H1 (cell line): ENCODE measurements at regions not wholly inside any gene's neighbourhood (a gene's known extent, or its start where the extent isn't known, plus 50 kb on each side); places are given as distances from the start of the nearest gene placed in this dataset.

Experiments
- CTCF ChIA-PET: fragments of 300-600 bp; sonication (Branson Sonifier 250); formaldehyde crosslinking; loops from one replicate; lab custom pipeline; 2021; ENCODE audit not compliant: partially characterized antibody; lab: Charles Lee
- POLR2A ChIA-PET: fragments of 300-600 bp; sonication (Branson Sonifier 250); formaldehyde crosslinking; loops from one replicate; lab custom pipeline; 2021; ENCODE audit warnings: inconsistent platforms; ENCODE audit not compliant: partially characterized antibody; lab: Charles Lee
- DNase-seq, 2 experiments: peaks; one replicate each; pipeline versions ENCODE4 v3.0.0 to v3.0.0-alpha.2; 2010 to 2022; ENCODE audit warnings: low spot score in 2 of 2, low read depth in 1 of 2, mixed read lengths in 1 of 2
- FAIRE-seq: peaks from 2 replicates; lab custom pipeline; 2011; peaks lifted over from hg19 to GRCh38; lab: Jason Lieb, UNC
- H2AFZ ChIP-seq: 2 replicates; pipeline ENCODE4 v1.8.1; 2012; ENCODE audit warnings: low read length, inconsistent platforms
- H2AK5ac ChIP-seq: 2 replicates; pipeline ENCODE4 v1.6.1; 2013; ENCODE audit warnings: low read depth, low read length
- H2BK120ac ChIP-seq: replicated peaks from 2 replicates; pipeline ENCODE3; 2013; ENCODE audit warnings: low read depth, low read length, inconsistent platforms
- H2BK12ac ChIP-seq: 2 replicates; pipeline ENCODE4 v1.6.1; 2013; ENCODE audit warnings: low read depth, low read length
- H2BK15ac ChIP-seq: 2 replicates; pipeline ENCODE4 v1.6.1; 2013; ENCODE audit warnings: low read length
- H2BK20ac ChIP-seq: 2 replicates; pipeline ENCODE4 v1.6.1; 2013; ENCODE audit warnings: low read length
- H2BK5ac ChIP-seq: 2 replicates; pipeline ENCODE4 v1.6.1; 2013; ENCODE audit warnings: low read depth, low read length
- H3K14ac ChIP-seq: 2 replicates; pipeline ENCODE4 v1.6.1; 2013; ENCODE audit warnings: inconsistent platforms; ENCODE audit not compliant: insufficient read length
- H3K18ac ChIP-seq: 2 replicates; pipeline ENCODE4 v1.6.1; 2013; ENCODE audit warnings: low read length; ENCODE audit errors: extremely low read depth
- H3K23ac ChIP-seq: 2 replicates; pipeline ENCODE4 v1.6.1; 2013; ENCODE audit warnings: inconsistent platforms; ENCODE audit not compliant: insufficient read length
- H3K23me2 ChIP-seq: 2 replicates; pipeline ENCODE4 v1.6.1; 2013; ENCODE audit warnings: low read depth, low read length
- H3K27ac ChIP-seq: 2 replicates; pipeline ENCODE4 v1.6.1; 2011; ENCODE audit warnings: low read depth, low read length, inconsistent platforms
- H3K27me3 ChIP-seq, 4 experiments: replicated peaks in 1 of 4; 1 replicate in 1 of 4; 2 replicates in 3 of 4; pipeline versions ENCODE4 v1.6.1 to v1.8.1; 2011 to 2013; ENCODE audit warnings: low read length in 3 of 4, mild to moderate bottlenecking in 3 of 4, inconsistent platforms in 2 of 4, mixed read lengths in 2 of 4, moderate library complexity in 1 of 4; ENCODE audit not compliant: control insufficient read depth in 3 of 4, insufficient read depth in 3 of 4; ENCODE audit errors: extremely low read depth in 1 of 4
- H3K36me3 ChIP-seq, 4 experiments: 2 replicates each; pipeline versions ENCODE4 v1.6.1 to v1.8.1; 2011 to 2013; ENCODE audit warnings: mild to moderate bottlenecking in 4 of 4, low read length in 3 of 4, moderate library complexity in 2 of 4, control low read depth in 1 of 4, inconsistent platforms in 1 of 4; ENCODE audit not compliant: insufficient read depth in 4 of 4, control insufficient read depth in 2 of 4
- H3K4ac ChIP-seq: replicated peaks from 2 replicates; pipeline ENCODE3; 2013; ENCODE audit warnings: low read length, low read depth, mixed read lengths, inconsistent platforms; ENCODE audit not compliant: insufficient read length
- H3K4me1 ChIP-seq, 4 experiments: replicated peaks in 1 of 4; 1 replicate in 1 of 4; 2 replicates in 3 of 4; pipeline versions ENCODE4 v1.6.1 to v1.8.1; 2011 to 2013; ENCODE audit warnings: low read length in 3 of 4, inconsistent platforms in 2 of 4, mixed read lengths in 1 of 4; ENCODE audit not compliant: insufficient read depth in 4 of 4, control insufficient read depth in 3 of 4
- H3K4me2 ChIP-seq, 2 experiments: 2 replicates each; pipeline versions ENCODE4 v1.6.1 to v1.8.1; 2011 to 2013; ENCODE audit warnings: low read depth in 2 of 2, low read length in 2 of 2, control low read depth in 1 of 2, inconsistent platforms in 1 of 2, mild to moderate bottlenecking in 1 of 2; ENCODE audit not compliant: insufficient read depth in 1 of 2
- H3K4me3 ChIP-seq, 4 experiments: fragments of 200-600, 300-600 bp in 1 of 4; sonication (generic), shearing (Covaris generic), sonication (Bioruptor Twin) in 1 of 4; 2 replicates each; pipeline versions ENCODE4 v1.5.1 to v1.8.1; 2011 to 2016; ENCODE audit warnings: low read length in 4 of 4, low read depth in 3 of 4, control low read depth in 2 of 4, inconsistent platforms in 2 of 4, mild to moderate bottlenecking in 2 of 4, mixed read lengths in 1 of 4, moderate library complexity in 1 of 4; ENCODE audit not compliant: insufficient read depth in 2 of 4; ENCODE audit errors: extremely low read depth in 1 of 4
- H3K56ac ChIP-seq: replicated peaks from 2 replicates; pipeline ENCODE3; 2013; ENCODE audit warnings: low read depth, mild to moderate bottlenecking, mixed read lengths, low read length, inconsistent platforms; ENCODE audit not compliant: insufficient read length
- H3K79me1 ChIP-seq: 2 replicates; pipeline ENCODE4 v1.6.1; 2013; ENCODE audit warnings: low read depth, low read length, control low read depth
- H3K79me2 ChIP-seq, 2 experiments: 2 replicates each; pipeline versions ENCODE4 v1.6.1 to v1.8.1; 2012 to 2013; ENCODE audit warnings: low read length in 2 of 2, mild to moderate bottlenecking in 2 of 2, inconsistent platforms in 1 of 2; ENCODE audit not compliant: insufficient read depth in 2 of 2, control insufficient read depth in 1 of 2
- H3K9ac ChIP-seq, 4 experiments: replicated peaks in 1 of 4; 1 replicate in 1 of 4; 2 replicates in 3 of 4; pipeline versions ENCODE4 v1.6.1 to v1.8.1; 2011 to 2013; ENCODE audit warnings: low read depth in 3 of 4, low read length in 3 of 4, control low read depth in 2 of 4, mild to moderate bottlenecking in 2 of 4, moderate library complexity in 2 of 4, inconsistent platforms in 1 of 4; ENCODE audit errors: extremely low read depth in 1 of 4
- H3K9me3 ChIP-seq, 2 experiments: 2 replicates each; pipeline versions ENCODE4 v1.6.1 to v1.8.1; 2012 to 2013; ENCODE audit warnings: mild to moderate bottlenecking in 2 of 2, moderate library complexity in 2 of 2, control low read depth in 1 of 2, inconsistent platforms in 1 of 2, low read depth in 1 of 2, low read length in 1 of 2, mixed read lengths in 1 of 2; ENCODE audit not compliant: insufficient read depth in 2 of 2
- H4K20me1 ChIP-seq, 2 experiments: replicated peaks in 1 of 2; 2 replicates each; pipeline versions ENCODE3 to v1.8.1; 2011 to 2013; ENCODE audit warnings: inconsistent platforms in 2 of 2, low read length in 2 of 2, mild to moderate bottlenecking in 1 of 2; ENCODE audit not compliant: insufficient read depth in 2 of 2, control insufficient read depth in 1 of 2
- H4K5ac ChIP-seq: 2 replicates; pipeline ENCODE4 v1.6.1; 2013; ENCODE audit warnings: low read length, low read depth, mixed read lengths, inconsistent platforms; ENCODE audit not compliant: insufficient read length
- H4K8ac ChIP-seq: 2 replicates; pipeline ENCODE4 v1.8.0; 2013; ENCODE audit warnings: mild to moderate bottlenecking, moderate library complexity, low read length, inconsistent platforms; ENCODE audit not compliant: insufficient read depth; ENCODE audit errors: extremely low read depth
- H4K91ac ChIP-seq: replicated peaks from 2 replicates; pipeline ENCODE3; 2013; ENCODE audit warnings: low read length, mixed read lengths, inconsistent platforms; ENCODE audit not compliant: insufficient read length
- BRCA1 ChIP-seq: IDR thresholded peaks from 2 replicates; pipeline ENCODE4 v1.6.1; 2012; ENCODE audit warnings: low read depth, low read length, improper control_type of control experiment
- CREB1 ChIP-seq: IDR thresholded peaks from 2 replicates; pipeline ENCODE4 v1.6.1; 2012; ENCODE audit warnings: inconsistent platforms
- CTBP2 ChIP-seq: IDR thresholded peaks from 2 replicates; pipeline ENCODE4 v1.7.0; 2011; ENCODE audit warnings: borderline replicate concordance, mild to moderate bottlenecking, moderate library complexity, mixed read lengths, low read length; ENCODE audit not compliant: insufficient read depth, insufficient read length
- CTCF ChIP-seq, 3 experiments: IDR thresholded peaks; 1 replicate in 2 of 3; 2 replicates in 1 of 3; pipeline versions ENCODE4 v1.5.1 to v1.6.1; 2011; ENCODE audit warnings: low read length in 3 of 3, mild to moderate bottlenecking in 3 of 3, inconsistent platforms in 2 of 3, low read depth in 1 of 3, moderate library complexity in 1 of 3; ENCODE audit not compliant: insufficient read depth in 1 of 3; ENCODE audit errors: control extremely low read depth in 1 of 3
- KDM5A ChIP-seq: fragments of 200-600 bp; IDR thresholded peaks from 2 replicates; pipeline ENCODE4 v1.7.1; 2012; ENCODE audit warnings: mild to moderate bottlenecking, low read length, inconsistent platforms, mixed read lengths
- MAFK ChIP-seq: IDR thresholded peaks from 2 replicates; pipeline ENCODE4 v1.6.1; 2012; ENCODE audit warnings: low read depth, mild to moderate bottlenecking, improper control_type of control experiment, low read length
- NANOG ChIP-seq: IDR thresholded peaks from 2 replicates; pipeline ENCODE4 v1.6.1; 2011; ENCODE audit warnings: low read length, low read depth, mild to moderate bottlenecking, inconsistent platforms; ENCODE audit not compliant: insufficient read depth, poor library complexity, severe bottlenecking
- SP1 ChIP-seq: IDR thresholded peaks from 2 replicates; pipeline ENCODE4 v1.6.1; 2011; ENCODE audit warnings: low read depth, low read length
- WGBS, 2 experiments: shearing (Covaris generic) in 1 of 2; methylation state at CpG; one replicate each; pipeline versions ENCODE4 v1.1.6 to v1.1.7; 2013 to 2015; ENCODE audit warnings: low lambda C conversion rate in 2 of 2, mixed read lengths in 2 of 2, inconsistent platforms in 1 of 2, low coverage in 1 of 2, missing lambda C conversion rate in 1 of 2; ENCODE audit not compliant: insufficient replicate concordance in 2 of 2, insufficient coverage in 1 of 2, insufficient read length in 1 of 2; ENCODE audit errors: extremely low coverage in 1 of 2, missing lambda C conversion rate in 1 of 2; 5-methylcytosine and 5-hydroxymethylcytosine counted together

- ChIA-PET CTCF (no interaction called here), POLR2A (no interaction called here)
- no peaks in the 10 kb centered on the region for H3K79me2 ChIP-seq
- no peak overlapping the region for H3K23ac ChIP-seq
- H3K4me3 ChIP-seq = no peak overlapping the region
- H3K79me1 ChIP-seq = no peaks in the 10 kb centered on the region
- H2BK15ac ChIP-seq = no peak overlapping the region
- 83% methylated on average over 2 of the region's 2 CpGs; no CpG with 5 or more reads in 1 of the 2 experiments for WGBS, 2 experiments
- no peak overlapping the region for H2BK5ac ChIP-seq
- H3K56ac ChIP-seq = no peak overlapping the region
- H3K4ac ChIP-seq = no peak overlapping the region
- no peaks in the 10 kb centered on the region for H3K9me3 ChIP-seq
- no peaks in the 10 kb centered on the region for H4K20me1 ChIP-seq
- H2AK5ac ChIP-seq = no peak overlapping the region
- H3K4me1 ChIP-seq = no peaks in the 10 kb centered on the region
- H4K91ac ChIP-seq = no peak overlapping the region
- no peak for DNase-seq
- H3K23me2 ChIP-seq = no peaks in the 10 kb centered on the region
- H2AFZ ChIP-seq = no peak overlapping the region
- H3K27ac ChIP-seq = no peak overlapping the region
- H2BK20ac ChIP-seq = no peak overlapping the region
- no peak overlapping the region for H2BK12ac ChIP-seq
- no peak overlapping the region for H2BK120ac ChIP-seq
- no peaks in the 10 kb centered on the region for H3K27me3 ChIP-seq
- H4K8ac ChIP-seq = no peak overlapping the region
- H4K5ac ChIP-seq = no peak overlapping the region
- H3K9ac ChIP-seq = no peak overlapping the region
- no peak for FAIRE-seq
- H3K18ac ChIP-seq = no peak overlapping the region
- H3K14ac ChIP-seq = no peak overlapping the region
- H3K36me3 ChIP-seq = no peaks in the 10 kb centered on the region
- no peak overlapping the region for H3K4me2 ChIP-seq
- TF ChIP-seq CTCF (IDR thresholded peaks at IDR 0.05; ENCODE audit: control extremely low read depth in 1 of 3, insufficient read depth in 1 of 3, low read depth in 1 of 3, low read length in 3 of 3) (no peak), KDM5A (no peak), BRCA1 (no peak), SP1 (no peak), MAFK (no peak), NANOG (no peak), CREB1 (no peak), CTBP2 (no peak)
Observed at GRCh38 chr11:90330632-90331031, 107.8 kb upstream of the CHORDC1 start.
